GM12878 (cell line): ENCODE measurements at regions not wholly inside any gene's neighbourhood (a gene's known extent, or its start where the extent isn't known, plus 50 kb on each side); places are given as distances from the start of the nearest gene placed in this dataset.

ENCODE experiments used
- ATAC-seq: fragments of 200-7000 bp; cut with Tn5 transposase; 3 replicates; pipeline ENCODE4 v1.9.1; 2020; ENCODE audit warnings: mild to moderate bottlenecking, moderate library complexity
- BruUV-seq: library from RNA; stranded (reverse); fragments of 400-500 nt; replicated peaks from 2 replicates; lab custom pipeline; 2021; lab: Mats Ljungman, UMichigan
- CTCF ChIA-PET: fragments of 300-600 bp; sonication (Branson Sonifier 250); formaldehyde crosslinking; extraction: SDS; loops from one replicate; lab custom pipeline; 2021; ENCODE audit warnings: inconsistent platforms; lab: Yijun Ruan, JAX
- POLR2A ChIA-PET: fragments of 350-600 bp; formaldehyde crosslinking; extraction: SDS; loops from one replicate; lab custom pipeline; 2021; ENCODE audit warnings: inconsistent platforms; lab: Charles Lee
- RAD21 ChIA-PET: fragments of 300-600 bp; sonication (Branson Sonifier 250); formaldehyde crosslinking; loops from one replicate; lab custom pipeline; 2023; ENCODE audit warnings: antibody characterized with exemption; ENCODE audit not compliant: unreplicated experiment; lab: Charles Lee
- SMC1A ChIA-PET: fragments of 300-600 bp; sonication (Branson Sonifier 250); formaldehyde crosslinking; loops from one replicate; lab custom pipeline; 2023; ENCODE audit not compliant: unreplicated experiment, uncharacterized antibody; lab: Charles Lee
- DNase-seq: peaks from one replicate; pipeline ENCODE4 v3.0.0-alpha.2; 2011; ENCODE audit warnings: low read depth, low spot score
- FAIRE-seq: peaks from 3 replicates; lab custom pipeline; 2011; peaks lifted over from hg19 to GRCh38; lab: Jason Lieb, UNC
- H2AFZ ChIP-seq: 2 replicates; pipeline ENCODE4 v1.6.0; 2011; ENCODE audit warnings: low read depth, low read length, control low read depth; ENCODE audit not compliant: control insufficient read depth
- H3K27ac ChIP-seq: 2 replicates; pipeline ENCODE4 v1.5.1; 2011; ENCODE audit warnings: control low read depth; ENCODE audit not compliant: control insufficient read depth, insufficient read depth
- H3K27me3 ChIP-seq, 2 experiments: replicated peaks in 1 of 2; 2 replicates each; pipeline versions ENCODE4 v1.6.0 to v1.6.1; 2011; ENCODE audit warnings: low read length in 1 of 2; ENCODE audit not compliant: control insufficient read depth in 2 of 2, insufficient read depth in 2 of 2
- H3K36me3 ChIP-seq, 2 experiments: 2 replicates each; pipeline ENCODE4 v1.5.1; 2011; ENCODE audit warnings: low read length in 1 of 2; ENCODE audit not compliant: control insufficient read depth in 2 of 2, insufficient read depth in 2 of 2
- H3K4me1 ChIP-seq: 2 replicates; pipeline ENCODE4 v1.6.1; 2011; ENCODE audit warnings: mild to moderate bottlenecking, low read length, moderate library complexity, mixed read lengths; ENCODE audit not compliant: control insufficient read depth, insufficient read depth
- H3K4me2 ChIP-seq: 2 replicates; pipeline ENCODE4 v1.6.0; 2011; ENCODE audit warnings: control low read depth; ENCODE audit not compliant: control insufficient read depth, insufficient read depth
- H3K4me3 ChIP-seq: fragments of 200-600 bp; sonication (generic); 2 replicates; pipeline ENCODE4 v1.5.1; 2016
- H3K79me2 ChIP-seq: 2 replicates; pipeline ENCODE4 v1.6.0; 2011; ENCODE audit warnings: low read length; ENCODE audit not compliant: control insufficient read depth, insufficient read depth
- H3K9ac ChIP-seq: 2 replicates; pipeline ENCODE4 v1.8.0; 2011; ENCODE audit warnings: low read length, control low read depth, mixed read lengths; ENCODE audit not compliant: control insufficient read depth, insufficient read depth
- H3K9me3 ChIP-seq: replicated peaks from 3 replicates; pipeline ENCODE4 v1.5.1; 2011; ENCODE audit warnings: mild to moderate bottlenecking, low read length; ENCODE audit not compliant: control insufficient read depth, insufficient read depth
- H4K20me1 ChIP-seq: 2 replicates; pipeline ENCODE4 v1.6.0; 2011; ENCODE audit not compliant: control insufficient read depth, insufficient read depth
- CHD4 ChIP-seq: fragments of 200-600 bp; sonication (generic); IDR thresholded peaks from 2 replicates; pipeline ENCODE4 v1.6.1; 2016; ENCODE audit warnings: mild to moderate bottlenecking
- CREM ChIP-seq: IDR thresholded peaks from 2 replicates; pipeline ENCODE4 v1.6.1; 2014; ENCODE audit warnings: antibody characterized with exemption, low read depth
- EED ChIP-seq: sonication (generic); IDR thresholded peaks from 2 replicates; pipeline ENCODE4 v1.6.1; 2016; ENCODE audit warnings: antibody characterized with exemption, low read depth
- EZH2 ChIP-seq: IDR thresholded peaks from 2 replicates; pipeline ENCODE4 v1.6.1; 2012; ENCODE audit warnings: low read depth, mild to moderate bottlenecking, control low read depth, inconsistent platforms, low read length, borderline replicate concordance; ENCODE audit not compliant: control insufficient read depth
- IRF4 ChIP-seq: IDR thresholded peaks from 2 replicates; pipeline ENCODE4 v1.6.1; 2011; ENCODE audit warnings: low read depth, low read length
- NR2F1 ChIP-seq: fragments of 450-650 bp; conservative IDR thresholded peaks from 2 replicates; pipeline ENCODE4 v1.6.1; 2017; ENCODE audit warnings: mild to moderate bottlenecking
- POLR2AphosphoS5 ChIP-seq: IDR thresholded peaks from 2 replicates; pipeline ENCODE4 v1.6.1; 2011; ENCODE audit warnings: mild to moderate bottlenecking, low read length, inconsistent platforms
- SMAD5 ChIP-seq: IDR thresholded peaks from 2 replicates; pipeline ENCODE4 v1.6.1; 2016; ENCODE audit warnings: antibody characterized with exemption, low read depth
- SUZ12 ChIP-seq: fragments of 200-600 bp; sonication (generic); IDR thresholded peaks from one replicate; pipeline ENCODE4 v1.6.1; 2018; ENCODE audit warnings: antibody characterized with exemption, mild to moderate bottlenecking; ENCODE audit not compliant: unreplicated experiment
- TARDBP ChIP-seq: IDR thresholded peaks from 2 replicates; pipeline ENCODE4 v1.6.1; 2016; ENCODE audit warnings: borderline replicate concordance
- YBX1 ChIP-seq: fragments of 450-650 bp; IDR thresholded peaks from 2 replicates; pipeline ENCODE4 v1.6.1; 2016; ENCODE audit warnings: antibody characterized with exemption
- ZBTB33 ChIP-seq: fragments of 450-650 bp; IDR thresholded peaks from 2 replicates; pipeline ENCODE4 v1.6.1; 2017; ENCODE audit warnings: mild to moderate bottlenecking
- WGBS: methylation state at CpG from one replicate; pipeline ENCODE4 v1.1.6; 2016; ENCODE audit warnings: low lambda C conversion rate; ENCODE audit not compliant: insufficient replicate concordance, insufficient coverage; ENCODE audit errors: missing lambda C conversion rate; 5-methylcytosine and 5-hydroxymethylcytosine counted together
- in situ Hi-C: fragments of 300-500 bp; cut with MboI; formaldehyde crosslinking; loops from 9 replicates; pipeline ENCODE4 v1.14.3; 2018; ENCODE audit warnings: mixed read lengths
- intact Hi-C: fragments of 100-400 bp; cut with micrococcal nuclease; formaldehyde crosslinking; loops from one replicate; pipeline ENCODE4 v1.14.2; 2022; ENCODE audit not compliant: unreplicated experiment
- TF ChIP-seq, protein P1 (sequence below): IDR thresholded peaks from 2 replicates; pipeline ENCODE4 v1.6.1; 2012; ENCODE audit warnings: low read depth, low read length, improper control_type of control experiment
- TF ChIP-seq, protein P2 (sequence below): fragments of 150-350 bp; IDR thresholded peaks from 2 replicates; pipeline ENCODE4 v1.6.1; 2014; ENCODE audit warnings: mild to moderate bottlenecking, low read depth, low read length

- H3K4me1 ChIP-seq: no peaks in the 10 kb centered on the region
- no TSS peak for BruUV-seq
- SMC1A ChIA-PET: no interaction called here
- FAIRE-seq: no peak
- no peak for DNase-seq
- POLR2A ChIA-PET: no interaction called here
- no peaks in the 10 kb centered on the region for H4K20me1 ChIP-seq
- H3K9ac ChIP-seq: no peak overlapping the region
- TF ChIP-seq CHD4 (no peak), SMAD5 (no peak), ZBTB33 (no peak), NR2F1 (no peak), IRF4 (no peak), EED (no peak)
- no peak for ATAC-seq
- H3K79me2 ChIP-seq: no peaks in the 10 kb centered on the region
- H3K4me3 ChIP-seq: no peak overlapping the region
- CTCF ChIA-PET: interaction anchor here (1.3 kb wide), 1 partner anchor 9 kb away, joined by 4 read pairs; no protein-coding TSS in a partner anchor
- H3K27ac ChIP-seq: no peak overlapping the region
- RAD21 ChIA-PET: no interaction called here
- in situ Hi-C loops: no loop called here
- intact Hi-C loops: no loop called here
- H3K36me3 ChIP-seq: no peaks in the 10 kb centered on the region
- H3K9me3 ChIP-seq: no peaks in the 10 kb centered on the region
- 18% methylated on average over 6 of the region's 6 CpGs for WGBS
- H3K27me3 ChIP-seq: no peaks in the 10 kb centered on the region; a peak in 2 of 4 replicates
- H3K4me2 ChIP-seq: no peak overlapping the region
- no peak overlapping the region for H2AFZ ChIP-seq
These were observed 282.8 kb upstream of the ZMIZ1 start for GRCh38 chr10:78785991-78786390.

DNA sequence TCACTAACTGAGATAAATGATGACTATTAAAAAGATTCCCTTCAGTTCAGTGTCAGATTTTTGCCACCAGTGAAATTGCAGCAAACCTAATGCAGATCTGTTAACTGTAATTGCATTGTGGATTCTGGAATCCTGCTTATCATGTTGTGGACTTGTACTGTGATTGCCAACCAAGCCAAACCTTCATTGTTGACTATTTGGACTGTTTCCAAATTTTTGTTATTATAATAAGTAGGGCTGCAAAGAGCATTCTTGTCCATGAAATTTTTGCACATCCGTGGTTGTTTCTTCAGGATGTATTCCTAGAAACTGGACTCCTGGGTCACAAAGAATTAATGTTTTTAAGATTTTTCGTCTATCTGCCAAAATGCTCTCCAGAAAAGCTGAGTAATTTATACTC is 281.6 kb upstream of the ZMIZ1 start:
- no peak overlapping the region for H3K4me3 ChIP-seq
- H3K79me2 ChIP-seq: no peaks in the 10 kb centered on the region
- H3K36me3 ChIP-seq: no peaks in the 10 kb centered on the region
- ChIA-PET CTCF (no interaction called here), POLR2A (no interaction called here), SMC1A (no interaction called here), RAD21 (no interaction called here)
- WGBS: 0% methylated on average over 2 of the region's 2 CpGs
- intact Hi-C loops: no loop called here
- H4K20me1 ChIP-seq: no peaks in the 10 kb centered on the region
- no TSS peak for BruUV-seq
- in situ Hi-C loops: no loop called here
- H2AFZ ChIP-seq: no peak overlapping the region
- TF ChIP-seq EZH2: no peak
- TF ChIP-seq CREM: no peak
- TF ChIP-seq, protein P1, sequence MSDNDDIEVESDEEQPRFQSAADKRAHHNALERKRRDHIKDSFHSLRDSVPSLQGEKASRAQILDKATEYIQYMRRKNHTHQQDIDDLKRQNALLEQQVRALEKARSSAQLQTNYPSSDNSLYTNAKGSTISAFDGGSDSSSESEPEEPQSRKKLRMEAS: no peak
- TF ChIP-seq TARDBP: no peak
- no peak for TF ChIP-seq SUZ12
- TF ChIP-seq, protein P2, sequence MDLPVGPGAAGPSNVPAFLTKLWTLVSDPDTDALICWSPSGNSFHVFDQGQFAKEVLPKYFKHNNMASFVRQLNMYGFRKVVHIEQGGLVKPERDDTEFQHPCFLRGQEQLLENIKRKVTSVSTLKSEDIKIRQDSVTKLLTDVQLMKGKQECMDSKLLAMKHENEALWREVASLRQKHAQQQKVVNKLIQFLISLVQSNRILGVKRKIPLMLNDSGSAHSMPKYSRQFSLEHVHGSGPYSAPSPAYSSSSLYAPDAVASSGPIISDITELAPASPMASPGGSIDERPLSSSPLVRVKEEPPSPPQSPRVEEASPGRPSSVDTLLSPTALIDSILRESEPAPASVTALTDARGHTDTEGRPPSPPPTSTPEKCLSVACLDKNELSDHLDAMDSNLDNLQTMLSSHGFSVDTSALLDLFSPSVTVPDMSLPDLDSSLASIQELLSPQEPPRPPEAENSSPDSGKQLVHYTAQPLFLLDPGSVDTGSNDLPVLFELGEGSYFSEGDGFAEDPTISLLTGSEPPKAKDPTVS: no peak
- no peak for TF ChIP-seq POLR2AphosphoS5
- TF ChIP-seq YBX1: no peak
- no peak for FAIRE-seq
- no peaks in the 10 kb centered on the region; a peak in 2 of 4 replicates for H3K27me3 ChIP-seq
- H3K9me3 ChIP-seq: no peaks in the 10 kb centered on the region
- H3K4me2 ChIP-seq: no peak overlapping the region
- ATAC-seq: no peak
- H3K27ac ChIP-seq: no peak overlapping the region
- no peak overlapping the region for H3K9ac ChIP-seq
- H3K4me1 ChIP-seq: no peaks in the 10 kb centered on the region
- DNase-seq: no peak
